Cerebellar nuclear complex (tissue), 1 donor: ENCODE measurements at regions not wholly inside any gene's neighbourhood (a gene's known extent, or its start where the extent isn't known, plus 50 kb on each side); places are given as distances from the start of the nearest gene placed in this dataset.

ENCODE experiments used
- DNase-seq, 2 experiments: peaks; one replicate each; lab custom pipeline; 2025; lab: John Stamatoyannopoulos, UW

GRCh38 chr15:70347321-70348225 lies 249.9 kb upstream of the TLE3 start:
- DNase-seq, result no peak

- no peak for DNase-seq
These were observed 247.7 kb upstream of the TLE3 start for GRCh38 chr15:70345251-70346019.

GRCh38 chr15:70344666-70345065 lies 246.9 kb upstream of the TLE3 start:
- no peak for DNase-seq

GRCh38 chr15:70343961-70344621 lies 246.4 kb upstream of the TLE3 start:
- DNase-seq, result no peak

- DNase-seq, result no peak
These were observed 245.1 kb upstream of the TLE3 start for GRCh38 chr15:70342554-70343548.

- no peak for DNase-seq
These were observed 244.4 kb upstream of the TLE3 start for GRCh38 chr15:70342141-70342540.

- DNase-seq, result no peak
These were observed 243.8 kb upstream of the TLE3 start for GRCh38 chr15:70341566-70341965.

- DNase-seq, result no peak
These were observed 242.8 kb upstream of the TLE3 start for GRCh38 chr15:70340494-70340870.

GRCh38 chr15:70339571-70340493 lies 242.1 kb upstream of the TLE3 start:
- DNase-seq, result no peak

GRCh38 chr15:70337277-70338186 lies 239.8 kb upstream of the TLE3 start:
- no peak for DNase-seq

GRCh38 chr15:70336425-70337009 lies 238.8 kb upstream of the TLE3 start:
- no peak for DNase-seq

- DNase-seq, result no peak
These were observed 236.6 kb upstream of the TLE3 start for GRCh38 chr15:70334286-70334685.

GRCh38 chr15:70329179-70329578 lies 231.5 kb upstream of the TLE3 start:
- DNase-seq, result no peak

- no peak for DNase-seq
These were observed 231.0 kb upstream of the TLE3 start for GRCh38 chr15:70328679-70329115.

GRCh38 chr15:70327856-70328678 lies 230.3 kb upstream of the TLE3 start:
- no peak for DNase-seq

GRCh38 chr15:70327328-70327855 lies 229.7 kb upstream of the TLE3 start:
- no peak for DNase-seq
